Naive thymus-derived CD8-positive, alpha-beta T cell (primary cell): ENCODE measurements at regions not wholly inside any gene's neighbourhood (a gene's known extent, or its start where the extent isn't known, plus 50 kb on each side); places are given as distances from the start of the nearest gene placed in this dataset.

Source experiments
- ATAC-seq, 2 donors: fragments of 150-1000 bp; cut with Tn5 transposase in 1 of 2; sonication (Bioruptor Pico), chemical (Tn5 transposase) in 1 of 2; 1 replicate in 1 of 2; 2 replicates in 1 of 2; pipeline ENCODE4 v1.10.0; 2021; ENCODE audit warnings: mild to moderate bottlenecking in 2 of 2, moderate library complexity in 2 of 2
- POLR2A ChIA-PET: fragments of 350-600 bp; sonication (Branson Sonifier 250); formaldehyde crosslinking; loops from one replicate; lab custom pipeline; 2021; ENCODE audit warnings: antibody characterized with exemption; lab: Charles Lee
- DNase-seq, 10 donors: peaks; one replicate each; pipeline versions ENCODE4 v3.0.0 to v3.0.0-alpha.2; 2020 to 2022
- H3K27ac Mint-ChIP-seq, 10 donors: one replicate each; pipeline ENCODE4 v1.8.0; 2020 to 2022; ENCODE audit warnings: mild to moderate bottlenecking in 10 of 10, mixed read lengths in 10 of 10, moderate library complexity in 4 of 10, inconsistent platforms in 1 of 10
- H3K27me3 Mint-ChIP-seq, 5 donors: one replicate each; pipeline ENCODE4 v1.8.0; 2021 to 2022; ENCODE audit warnings: mixed read lengths in 5 of 5
- H3K36me3 Mint-ChIP-seq, 3 donors: one replicate each; pipeline ENCODE4 v1.8.0; 2020 to 2022; ENCODE audit warnings: mixed read lengths in 3 of 3, mild to moderate bottlenecking in 2 of 3, inconsistent platforms in 1 of 3
- H3K4me1 Mint-ChIP-seq, 4 donors: one replicate each; pipeline ENCODE4 v1.8.0; 2021 to 2022; ENCODE audit warnings: mixed read lengths in 4 of 4
- H3K4me3 Mint-ChIP-seq, 10 donors: one replicate each; pipeline ENCODE4 v1.8.0; 2020 to 2022; ENCODE audit warnings: mild to moderate bottlenecking in 10 of 10, mixed read lengths in 10 of 10, moderate library complexity in 6 of 10, inconsistent platforms in 1 of 10
- H3K9me3 Mint-ChIP-seq, 9 donors: one replicate each; pipeline ENCODE4 v1.8.0; 2020 to 2022; ENCODE audit warnings: mixed read lengths in 9 of 9, mild to moderate bottlenecking in 3 of 9, inconsistent platforms in 1 of 9, moderate library complexity in 1 of 9

DNA sequence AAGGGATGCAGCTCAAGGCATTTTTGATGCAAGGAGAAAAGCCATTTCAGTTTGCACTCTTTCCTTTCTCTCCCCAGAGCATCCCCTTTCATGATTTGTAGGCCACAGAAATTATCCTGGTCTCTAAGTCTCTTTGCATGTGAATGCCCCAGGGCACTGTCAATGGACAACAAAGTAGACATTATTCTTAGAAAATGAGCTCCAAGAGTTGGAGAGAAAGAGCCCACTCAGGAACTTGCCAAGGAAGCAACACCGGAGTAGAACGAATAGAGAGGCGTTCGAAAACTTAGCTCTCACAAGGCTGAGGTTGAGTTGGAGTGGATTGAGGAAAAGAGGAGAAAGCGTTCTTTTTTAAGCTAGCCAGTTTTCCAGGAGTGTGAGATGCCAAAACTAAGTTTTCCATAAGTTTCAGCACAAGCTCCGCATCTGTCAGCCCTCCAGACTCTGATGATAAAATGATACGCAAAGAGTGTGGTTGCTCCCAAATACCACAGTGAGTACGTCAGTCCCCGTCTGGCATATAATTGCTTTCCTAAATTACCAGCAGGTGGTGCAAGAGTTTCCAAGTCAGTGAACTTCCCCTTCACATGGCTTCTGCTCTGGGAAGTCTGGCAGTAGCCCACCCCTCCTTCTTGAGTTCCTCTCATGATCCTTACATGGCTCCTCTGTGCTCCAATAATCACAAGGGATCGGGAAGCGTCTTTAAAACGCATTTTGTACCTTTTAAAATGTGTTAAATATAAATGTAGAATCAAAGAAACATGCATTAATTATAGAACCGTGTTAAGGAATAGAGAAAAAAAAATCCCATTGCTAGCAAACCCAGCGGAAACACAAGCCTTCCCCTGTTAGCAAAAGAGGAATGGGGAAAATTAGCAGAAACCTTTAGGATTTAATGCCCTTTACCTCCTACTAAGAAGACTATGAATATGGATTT, 1060.6 kb upstream of the FANCL start:
- DNase-seq (peak in 6 of 10 donors; percentile 19 to 65 (median 34)), ATAC-seq (peak; percentile 29 to 53)
- H3K27me3 Mint-ChIP-seq, result peaks cover 0 to 11% (median 0%) of the 10 kb centered on the region in 5 donors
- H3K4me3 Mint-ChIP-seq, result no peak overlapping the region
- H3K4me1 Mint-ChIP-seq, result no peaks in the 10 kb centered on the region
- no peak overlapping the region for H3K27ac Mint-ChIP-seq
- H3K9me3 Mint-ChIP-seq, result no peaks in the 10 kb centered on the region
- H3K36me3 Mint-ChIP-seq, result no peaks in the 10 kb centered on the region
- POLR2A ChIA-PET, result no interaction called here

DNA sequence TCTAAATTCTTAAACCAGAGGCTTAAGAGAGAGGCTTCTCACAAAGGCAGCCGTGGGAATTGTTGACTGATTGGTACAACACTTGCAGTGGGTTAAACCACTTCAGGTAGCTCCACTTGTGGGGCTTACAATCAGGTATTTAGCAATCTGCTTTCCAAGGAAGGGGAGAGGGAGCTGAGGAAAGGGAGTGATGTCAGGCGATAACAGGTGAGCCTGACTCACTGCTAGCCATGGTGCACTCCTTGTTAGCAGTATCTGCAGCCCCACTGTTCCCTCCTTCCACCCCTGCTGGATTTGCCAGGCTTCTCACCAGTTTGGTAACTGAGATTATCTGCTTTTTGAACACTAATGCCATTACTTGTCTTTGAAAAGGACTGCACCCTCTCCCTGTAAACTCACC, 1056.7 kb upstream of the FANCL start:
- H3K27me3 Mint-ChIP-seq, result peaks cover 0 to 11% (median 1%) of the 10 kb centered on the region in 5 donors
- no peaks in the 10 kb centered on the region for H3K36me3 Mint-ChIP-seq
- no peaks in the 10 kb centered on the region for H3K4me1 Mint-ChIP-seq
- no peak overlapping the region for H3K4me3 Mint-ChIP-seq
- H3K9me3 Mint-ChIP-seq, result no peaks in the 10 kb centered on the region
- POLR2A ChIA-PET, result no interaction called here
- no peak for ATAC-seq
- no peak for DNase-seq
- no peak overlapping the region for H3K27ac Mint-ChIP-seq

DNA sequence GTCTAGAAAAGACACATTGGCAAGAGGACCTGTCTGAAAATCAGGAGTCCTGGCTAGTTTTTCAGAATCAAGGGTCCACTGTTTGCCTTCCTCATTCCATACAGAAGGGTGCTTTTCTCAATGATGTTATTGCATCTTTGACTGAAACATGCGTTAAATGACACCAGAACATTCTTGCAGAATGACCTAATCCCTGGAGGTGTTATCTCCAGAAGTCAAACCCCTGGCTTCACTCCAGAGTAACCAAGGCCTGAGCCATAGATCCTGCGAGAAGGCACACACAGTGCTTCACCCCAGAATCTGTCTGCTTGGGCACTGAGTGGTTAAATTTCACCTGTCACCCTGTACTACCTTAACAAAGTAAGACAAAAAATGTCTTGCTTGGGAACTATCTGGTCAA, 1055.2 kb upstream of the FANCL start:
- no peak for DNase-seq
- H3K27ac Mint-ChIP-seq, result no peak overlapping the region

DNA sequence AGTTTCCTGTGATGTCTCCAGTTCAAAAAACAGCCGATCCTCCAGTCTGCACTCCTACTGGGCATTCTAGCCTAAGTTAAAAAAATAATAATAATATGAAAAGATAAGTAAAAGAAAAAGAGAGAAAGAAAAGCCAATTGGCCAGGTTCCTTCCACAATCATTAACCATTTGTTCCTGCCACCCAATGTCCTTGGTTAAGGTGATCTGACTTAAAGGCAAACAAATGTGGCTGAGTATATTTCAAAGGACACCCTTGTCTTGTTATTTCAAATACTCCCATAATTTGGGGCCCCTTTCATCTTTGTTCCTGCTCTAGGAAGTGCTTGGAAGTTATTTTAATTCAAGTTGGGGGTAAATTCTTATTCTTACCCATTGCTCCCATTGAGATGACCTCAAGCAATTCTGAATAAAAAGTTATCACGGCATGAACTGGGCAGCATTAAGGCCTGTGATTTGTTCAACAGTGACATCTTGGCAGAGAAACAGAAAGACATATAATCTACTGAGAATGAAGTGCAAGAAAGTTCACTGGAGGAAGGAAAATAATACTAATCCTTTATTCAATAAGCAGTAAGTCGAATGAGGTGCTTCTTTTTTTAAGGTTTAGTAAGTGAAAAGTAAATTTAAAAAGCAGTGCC, 1054.5 kb upstream of the FANCL start:
- no peaks in the 10 kb centered on the region for H3K9me3 Mint-ChIP-seq
- no peak for ATAC-seq
- DNase-seq, result no peak
- H3K27me3 Mint-ChIP-seq, result peaks cover 0 to 15% (median 1%) of the 10 kb centered on the region in 5 donors
- H3K27ac Mint-ChIP-seq, result no peak overlapping the region
- POLR2A ChIA-PET, result no interaction called here
- H3K36me3 Mint-ChIP-seq, result no peaks in the 10 kb centered on the region
- no peak overlapping the region for H3K4me3 Mint-ChIP-seq
- no peaks in the 10 kb centered on the region for H3K4me1 Mint-ChIP-seq

More for the DNA sequence above, 1055.2 kb upstream of the FANCL start:
- Mint-ChIP-seq H3K4me3 (no peak overlapping the region), H3K36me3 (no peaks in the 10 kb centered on the region), H3K9me3 (no peaks in the 10 kb centered on the region), H3K27me3 (peaks cover 0 to 15% (median 1%) of the 10 kb centered on the region in 5 donors), H3K4me1 (no peaks in the 10 kb centered on the region)
- ATAC-seq, result no peak
- POLR2A ChIA-PET, result no interaction called here

DNA sequence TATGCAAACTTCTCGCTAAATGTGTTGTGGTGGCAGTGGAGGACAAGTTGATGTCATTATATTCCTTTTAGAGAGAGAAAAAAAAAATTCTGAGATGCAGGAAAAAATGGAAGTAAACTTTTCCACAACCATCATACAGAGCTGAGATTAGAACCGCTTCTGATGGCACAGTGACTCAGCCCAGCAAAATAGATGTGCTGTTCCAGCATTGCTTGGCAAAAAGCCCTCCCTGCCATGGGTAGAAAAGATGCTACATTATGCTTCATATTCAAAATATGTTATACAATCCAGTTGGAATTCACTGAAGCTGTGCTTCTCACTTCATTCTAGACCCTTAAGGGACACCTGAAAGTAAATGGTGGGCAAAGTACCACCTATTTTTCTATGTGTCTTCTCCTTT, 1047.6 kb upstream of the FANCL start:
- H3K27me3 Mint-ChIP-seq, result peaks cover 0 to 25% (median 4%) of the 10 kb centered on the region in 5 donors
- no peaks in the 10 kb centered on the region for H3K36me3 Mint-ChIP-seq
- H3K27ac Mint-ChIP-seq, result no peak overlapping the region
- DNase-seq (no peak), ATAC-seq (no peak)
- no peak overlapping the region for H3K4me3 Mint-ChIP-seq
- POLR2A ChIA-PET, result no interaction called here
- H3K4me1 Mint-ChIP-seq, result peaks cover 0 to 1% (median 0%) of the 10 kb centered on the region in 4 donors
- H3K9me3 Mint-ChIP-seq, result no peaks in the 10 kb centered on the region

DNA sequence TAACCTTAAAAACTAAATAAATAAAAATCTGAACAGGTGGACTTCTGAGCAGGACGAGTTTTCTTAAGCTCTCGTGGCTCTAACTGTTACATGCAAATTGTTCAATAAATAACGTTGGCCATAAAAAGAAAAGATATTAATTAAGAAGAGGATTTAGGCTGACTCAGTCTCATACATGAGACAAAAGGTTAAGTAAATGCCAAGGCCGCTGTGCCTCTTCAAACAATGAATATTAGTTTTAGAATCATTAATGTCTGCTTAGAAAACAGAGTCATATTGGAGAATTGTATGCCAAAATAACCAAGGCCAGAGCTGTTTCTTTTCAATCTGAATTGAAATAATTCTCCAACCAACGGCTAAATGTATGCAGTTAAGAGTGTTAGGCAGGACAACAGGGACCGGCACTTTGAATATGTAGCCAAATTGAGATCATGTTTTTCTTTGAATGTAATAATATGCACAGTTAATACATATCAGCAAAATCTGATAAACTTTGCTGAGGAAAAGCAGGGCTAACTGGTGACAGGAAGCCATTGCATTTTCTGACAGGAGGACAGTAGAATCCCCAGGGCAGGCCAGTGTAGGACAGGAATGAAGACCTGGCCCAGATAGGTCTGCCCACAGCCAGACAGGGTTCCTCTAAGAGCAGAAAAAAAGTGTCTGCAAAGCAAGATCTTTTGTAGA, 1041.4 kb upstream of the FANCL start:
- Mint-ChIP-seq H3K27me3 (peaks cover 0 to 11% (median 0%) of the 10 kb centered on the region in 5 donors), H3K36me3 (no peaks in the 10 kb centered on the region), H3K4me3 (no peak overlapping the region), H3K27ac (no peak overlapping the region), H3K9me3 (no peaks in the 10 kb centered on the region), H3K4me1 (no peaks in the 10 kb centered on the region)
- ATAC-seq (no peak), DNase-seq (no peak)
- POLR2A ChIA-PET, result no interaction called here

DNA sequence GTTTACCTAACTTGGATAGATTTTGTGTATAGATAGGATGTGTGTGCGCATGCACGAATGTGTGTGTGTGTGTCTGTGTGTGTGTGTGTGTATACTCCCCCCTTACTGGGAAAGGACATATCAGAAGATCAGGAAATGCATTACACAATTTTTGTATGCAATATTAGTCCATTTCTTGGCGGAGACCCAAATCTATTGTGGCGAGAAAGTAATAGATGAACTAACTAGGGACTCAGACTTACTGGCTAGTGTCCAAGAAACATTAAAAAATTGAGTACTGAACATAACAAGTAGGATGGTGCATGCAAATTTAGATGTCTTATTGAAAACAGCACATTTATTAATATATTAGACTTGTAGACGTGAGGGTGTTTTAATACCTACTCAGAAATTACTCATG, 1036.5 kb upstream of the FANCL start:
- Mint-ChIP-seq H3K36me3 (no peaks in the 10 kb centered on the region), H3K9me3 (peaks cover 0 to 2% (median 0%) of the 10 kb centered on the region in 9 donors), H3K27me3 (peaks cover 0 to 14% (median 7%) of the 10 kb centered on the region in 5 donors), H3K27ac (no peak overlapping the region), H3K4me1 (no peaks in the 10 kb centered on the region), H3K4me3 (no peak overlapping the region)
- DNase-seq, result no peak
- POLR2A ChIA-PET, result no interaction called here
- no peak for ATAC-seq

DNA sequence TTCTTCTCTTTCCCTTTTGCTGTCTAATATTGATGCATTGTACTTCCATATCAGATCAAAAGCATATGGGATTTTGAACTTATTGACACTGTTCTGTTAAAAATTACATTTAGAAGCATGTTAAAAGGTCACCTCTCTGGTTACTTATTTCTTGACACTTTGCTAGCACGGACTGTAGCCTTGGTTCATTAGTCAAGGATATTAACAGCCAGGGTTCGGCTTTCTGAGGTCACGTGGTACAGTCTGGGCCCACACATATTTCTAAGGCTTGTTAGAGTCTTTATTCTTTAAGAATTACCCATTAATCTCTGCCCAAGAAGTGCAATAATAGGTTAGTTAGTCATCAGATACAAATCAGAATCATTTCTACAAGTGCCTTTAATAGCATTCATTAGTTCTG, 1035.8 kb upstream of the FANCL start:
- no peaks in the 10 kb centered on the region for H3K36me3 Mint-ChIP-seq
- ATAC-seq (no peak), DNase-seq (no peak)
- H3K4me1 Mint-ChIP-seq, result no peaks in the 10 kb centered on the region
- no peak overlapping the region for H3K27ac Mint-ChIP-seq
- POLR2A ChIA-PET, result no interaction called here
- peaks cover 0 to 14% (median 7%) of the 10 kb centered on the region in 5 donors for H3K27me3 Mint-ChIP-seq
- H3K4me3 Mint-ChIP-seq, result no peak overlapping the region
- H3K9me3 Mint-ChIP-seq, result peaks cover 0 to 2% (median 0%) of the 10 kb centered on the region in 9 donors

DNA sequence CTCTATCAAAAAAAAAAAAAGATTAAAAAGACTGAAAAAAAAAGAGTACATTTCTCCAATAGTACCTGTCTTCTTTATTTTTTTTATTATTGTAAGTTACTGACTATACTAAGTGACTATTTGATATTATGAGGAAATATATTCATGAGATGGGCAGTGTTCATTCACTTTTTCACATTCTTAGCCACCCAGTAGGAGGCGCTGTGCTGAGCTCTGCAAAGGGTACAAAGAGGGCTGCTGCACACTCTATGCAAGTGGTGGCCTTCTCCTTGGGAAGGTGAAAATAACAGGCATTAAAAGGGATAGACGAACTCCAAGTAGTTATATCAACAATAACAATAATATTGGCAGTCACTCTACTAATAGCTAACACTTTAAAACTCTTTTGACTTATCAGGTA, 1034.9 kb upstream of the FANCL start:
- DNase-seq, result no peak
- no peak for ATAC-seq
- Mint-ChIP-seq H3K4me3 (no peak overlapping the region), H3K4me1 (no peaks in the 10 kb centered on the region), H3K27ac (no peak overlapping the region), H3K9me3 (peaks cover 0 to 2% (median 0%) of the 10 kb centered on the region in 9 donors), H3K27me3 (peaks cover 0 to 14% (median 7%) of the 10 kb centered on the region in 5 donors), H3K36me3 (no peaks in the 10 kb centered on the region)
- POLR2A ChIA-PET, result no interaction called here

DNA sequence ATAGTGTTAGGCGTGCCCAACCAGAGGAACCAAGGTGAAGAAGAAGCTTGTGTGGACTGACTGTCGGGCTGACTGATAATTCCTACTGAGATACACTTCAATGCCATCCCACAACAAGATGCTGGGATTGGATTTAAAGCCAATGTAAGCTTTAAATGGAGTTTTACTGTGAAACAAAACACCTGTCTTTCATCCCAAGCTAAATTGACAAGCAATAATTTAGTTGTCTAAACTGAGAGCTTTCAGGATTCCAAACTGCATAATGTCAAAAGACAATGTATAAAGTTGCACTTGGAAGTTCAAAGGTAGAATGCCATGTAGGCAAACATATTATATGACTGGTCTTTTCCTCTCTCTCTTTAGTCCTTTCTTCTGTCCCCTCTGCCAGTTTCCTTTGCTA, 1025.3 kb upstream of the FANCL start:
- Mint-ChIP-seq H3K9me3 (peaks cover 0 to 8% (median 0%) of the 10 kb centered on the region in 9 donors), H3K4me1 (no peaks in the 10 kb centered on the region), H3K27ac (no peak overlapping the region), H3K36me3 (no peaks in the 10 kb centered on the region), H3K4me3 (no peak overlapping the region), H3K27me3 (peaks cover 0 to 13% (median 2%) of the 10 kb centered on the region in 5 donors)
- ATAC-seq (no peak), DNase-seq (no peak)
- POLR2A ChIA-PET, result no interaction called here

DNA sequence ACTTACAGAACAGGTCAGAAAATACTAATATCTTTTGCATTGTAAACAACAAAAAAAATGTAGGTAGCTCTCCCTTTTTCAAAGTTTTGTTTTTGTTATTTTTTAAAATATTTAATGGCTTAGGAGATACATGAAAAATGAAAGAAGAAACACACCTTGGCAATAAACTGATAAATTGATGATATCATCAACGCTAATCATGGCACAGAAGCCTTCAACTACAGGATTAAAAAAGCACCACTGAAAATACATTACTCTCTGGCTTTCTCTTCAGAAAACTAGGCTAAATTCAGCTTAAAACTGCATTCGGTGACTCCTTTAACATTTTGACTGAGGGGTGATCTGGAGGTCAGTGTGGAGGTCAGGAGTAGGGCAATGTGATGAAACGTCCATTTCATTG, 1018.8 kb upstream of the FANCL start:
- H3K27ac Mint-ChIP-seq, result no peak overlapping the region
- DNase-seq (no peak), ATAC-seq (no peak)
- no peaks in the 10 kb centered on the region for H3K36me3 Mint-ChIP-seq
- no peak overlapping the region for H3K4me3 Mint-ChIP-seq
- peaks cover 0 to 5% (median 0%) of the 10 kb centered on the region in 5 donors for H3K27me3 Mint-ChIP-seq
- peaks cover 0 to 6% (median 0%) of the 10 kb centered on the region in 9 donors for H3K9me3 Mint-ChIP-seq
- POLR2A ChIA-PET, result no interaction called here
- H3K4me1 Mint-ChIP-seq, result no peaks in the 10 kb centered on the region

DNA sequence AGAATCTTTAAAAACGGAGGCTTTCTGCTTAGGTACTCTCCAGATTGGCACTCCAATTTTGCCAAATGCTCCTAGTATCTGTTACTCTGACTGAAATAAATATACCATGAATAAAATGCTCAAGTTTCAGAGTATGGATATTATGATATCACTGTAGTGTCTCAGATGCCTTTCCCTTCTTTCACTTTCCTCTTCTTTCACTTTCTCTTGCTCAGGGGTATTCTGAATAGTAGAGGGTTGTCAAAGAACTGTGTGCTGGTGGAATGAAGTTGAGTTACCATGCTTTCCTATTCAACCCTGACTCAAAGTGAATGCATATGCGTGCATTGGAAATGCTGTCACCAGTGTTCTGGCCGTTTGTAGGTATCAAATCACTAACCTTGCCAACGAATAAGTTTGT, 1015.2 kb upstream of the FANCL start:
- DNase-seq, result no peak
- Mint-ChIP-seq H3K27ac (no peak overlapping the region), H3K4me3 (no peak overlapping the region), H3K9me3 (peaks cover 0 to 2% (median 0%) of the 10 kb centered on the region in 9 donors), H3K27me3 (peaks cover 0 to 6% (median 0%) of the 10 kb centered on the region in 5 donors), H3K36me3 (no peaks in the 10 kb centered on the region), H3K4me1 (no peaks in the 10 kb centered on the region)
- ATAC-seq, result no peak
- POLR2A ChIA-PET, result no interaction called here

DNA sequence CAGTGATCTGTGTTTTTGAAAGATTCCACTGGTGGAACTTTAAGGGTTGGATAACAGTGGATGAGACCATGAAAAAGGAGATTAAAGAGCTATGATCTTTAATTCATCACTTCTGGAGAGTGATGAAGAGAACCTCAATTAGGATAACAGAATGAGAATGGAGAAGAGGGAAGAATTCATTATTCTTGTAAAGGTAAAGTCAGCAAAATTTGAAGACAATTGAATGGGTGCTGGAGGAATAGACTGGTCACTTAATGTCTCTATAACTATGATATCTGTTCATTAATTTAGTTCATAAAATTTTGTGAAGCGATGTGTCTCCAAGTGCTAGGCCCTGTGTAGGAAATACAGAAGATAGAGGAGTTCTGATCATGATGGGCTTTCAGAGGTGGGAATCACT, 1013.2 kb upstream of the FANCL start:
- no peak for ATAC-seq
- POLR2A ChIA-PET, result no interaction called here
- H3K27ac Mint-ChIP-seq, result no peak overlapping the region
- no peaks in the 10 kb centered on the region for H3K36me3 Mint-ChIP-seq
- DNase-seq, result no peak
- no peak overlapping the region for H3K4me3 Mint-ChIP-seq
- peaks cover 0 to 9% (median 3%) of the 10 kb centered on the region in 5 donors for H3K27me3 Mint-ChIP-seq
- H3K4me1 Mint-ChIP-seq, result no peaks in the 10 kb centered on the region
- peaks cover 0 to 2% (median 0%) of the 10 kb centered on the region in 9 donors for H3K9me3 Mint-ChIP-seq
